Liver (tissue), 8 donors: ENCODE measurements at regions not wholly inside any gene's neighbourhood (a gene's known extent, or its start where the extent isn't known, plus 50 kb on each side); places are given as distances from the start of the nearest gene placed in this dataset.

Experiments
- DNase-seq: peaks from one replicate; pipeline ENCODE4 v3.0.0-alpha.2; 2017; ENCODE audit warnings: low spot score
- H3K27ac ChIP-seq, 2 donors: one replicate each; pipeline ENCODE4 v1.7.0; 2013; ENCODE audit warnings: inconsistent platforms in 2 of 2, low read length in 2 of 2, control low read depth in 1 of 2, low read depth in 1 of 2, mild to moderate bottlenecking in 1 of 2
- H3K27me3 ChIP-seq, 4 donors: one replicate each; pipeline versions ENCODE4 v1.6.1 to v1.7.0; 2013; ENCODE audit warnings: low read length in 3 of 4, inconsistent platforms in 1 of 4, mild to moderate bottlenecking in 1 of 4, moderate library complexity in 1 of 4; ENCODE audit not compliant: control insufficient read depth in 4 of 4, insufficient read depth in 4 of 4
- H3K36me3 ChIP-seq, 4 donors: one replicate each; pipeline versions ENCODE4 v1.6.1 to v1.7.0; 2013; ENCODE audit warnings: low read length in 3 of 4, mild to moderate bottlenecking in 3 of 4, low read depth in 1 of 4, moderate library complexity in 1 of 4; ENCODE audit not compliant: control insufficient read depth in 4 of 4, insufficient read depth in 3 of 4
- H3K4me1 ChIP-seq, 4 donors: one replicate each; pipeline versions ENCODE4 v1.6.1 to v1.7.0; 2013; ENCODE audit warnings: low read length in 3 of 4, mild to moderate bottlenecking in 3 of 4, moderate library complexity in 1 of 4; ENCODE audit not compliant: control insufficient read depth in 4 of 4, insufficient read depth in 4 of 4
- H3K4me3 ChIP-seq, 3 donors: one replicate each; pipeline versions ENCODE4 v1.6.1 to v1.7.0; 2013; ENCODE audit warnings: low read length in 3 of 3, control low read depth in 1 of 3, low read depth in 1 of 3, mild to moderate bottlenecking in 1 of 3
- H3K9ac ChIP-seq, 2 donors: one replicate each; pipeline ENCODE4 v1.7.0; 2013; ENCODE audit warnings: low read length in 2 of 2, mild to moderate bottlenecking in 2 of 2, moderate library complexity in 2 of 2, control low read depth in 1 of 2, low read depth in 1 of 2
- H3K9me3 ChIP-seq, 4 donors: one replicate each; pipeline versions ENCODE4 v1.6.1 to v1.7.0; 2013; ENCODE audit warnings: low read length in 3 of 4; ENCODE audit not compliant: control insufficient read depth in 4 of 4
- ATF3 ChIP-seq: IDR thresholded peaks from 2 replicates; pipeline ENCODE4 v1.6.1; 2016; ENCODE audit warnings: antibody characterized with exemption
- CTCF ChIP-seq: fragments of 150-350 bp; IDR thresholded peaks from 2 replicates; pipeline ENCODE4 v1.5.1; 2017; ENCODE audit warnings: improper control_type of control experiment, low read depth, low read length; ENCODE audit not compliant: missing input control
- EGR1 ChIP-seq, 2 donors: IDR thresholded peaks; 2 replicates each; pipeline ENCODE4 v1.6.1; 2016 to 2018; ENCODE audit warnings: antibody characterized with exemption in 2 of 2, low read depth in 2 of 2
- FOXA1 ChIP-seq: IDR thresholded peaks from 2 replicates; pipeline ENCODE4 v1.6.1; 2016; ENCODE audit warnings: antibody characterized with exemption
- FOXA2 ChIP-seq: IDR thresholded peaks from 2 replicates; pipeline ENCODE4 v1.6.1; 2016; ENCODE audit warnings: antibody characterized with exemption
- GABPA ChIP-seq, 2 donors: IDR thresholded peaks in 1 of 2; conservative IDR thresholded peaks in 1 of 2; 2 replicates each; pipeline ENCODE4 v1.6.1; 2016; ENCODE audit warnings: antibody characterized with exemption in 2 of 2, mild to moderate bottlenecking in 1 of 2, moderate library complexity in 1 of 2
- HNF4A ChIP-seq, 2 donors: conservative IDR thresholded peaks; 2 replicates each; pipeline ENCODE4 v1.6.1; 2016; ENCODE audit warnings: antibody characterized with exemption in 2 of 2, mild to moderate bottlenecking in 2 of 2
- HNF4G ChIP-seq: IDR thresholded peaks from 2 replicates; pipeline ENCODE4 v1.6.1; 2016; ENCODE audit warnings: antibody characterized with exemption
- JUND ChIP-seq, 2 donors: IDR thresholded peaks; 2 replicates each; pipeline ENCODE4 v1.6.1; 2016; ENCODE audit warnings: antibody characterized with exemption in 2 of 2
- MAX ChIP-seq: IDR thresholded peaks from 2 replicates; pipeline ENCODE4 v1.6.1; 2016; ENCODE audit warnings: antibody characterized with exemption
- NR2F2 ChIP-seq: IDR thresholded peaks from 2 replicates; pipeline ENCODE4 v1.6.1; 2016; ENCODE audit warnings: antibody characterized with exemption
- RAD21 ChIP-seq, 2 donors: IDR thresholded peaks; 2 replicates each; pipeline ENCODE4 v1.6.1; 2016; ENCODE audit warnings: antibody characterized with exemption in 2 of 2, mild to moderate bottlenecking in 2 of 2
- REST ChIP-seq: IDR thresholded peaks from 2 replicates; pipeline ENCODE4 v1.6.1; 2016; ENCODE audit warnings: antibody characterized with exemption, mild to moderate bottlenecking
- RXRA ChIP-seq, 2 donors: IDR thresholded peaks; 2 replicates each; pipeline ENCODE4 v1.6.1; 2017 to 2018; ENCODE audit warnings: antibody characterized with exemption in 2 of 2, mild to moderate bottlenecking in 1 of 2
- SP1 ChIP-seq: IDR thresholded peaks from 2 replicates; pipeline ENCODE4 v1.6.1; 2018; ENCODE audit warnings: antibody characterized with exemption, mild to moderate bottlenecking
- TAF1 ChIP-seq: conservative IDR thresholded peaks from 2 replicates; pipeline ENCODE4 v1.6.1; 2016; ENCODE audit warnings: antibody characterized with exemption, mild to moderate bottlenecking
- YY1 ChIP-seq: IDR thresholded peaks from 2 replicates; pipeline ENCODE4 v1.6.1; 2016; ENCODE audit warnings: antibody characterized with exemption, mild to moderate bottlenecking
- ZBTB33 ChIP-seq: IDR thresholded peaks from 2 replicates; pipeline ENCODE4 v1.6.1; 2016; ENCODE audit warnings: antibody characterized with exemption
- WGBS: extraction: QIAGEN DNeasy Blood & Tissue Kit; methylation state at CpG from one replicate; pipeline ENCODE4 v1.1.7; 2013; 5-methylcytosine and 5-hydroxymethylcytosine counted together
- donor health status: healthy.
- donor health status: healthy.
- donor health status: healthy.
- donor health status: healthy.
- donor health status: healthy.

GRCh38 chr11:128069665-128070064, 517.7 kb downstream of the ETS1 start:
- Histone ChIP-seq H3K9me3 (peaks cover 0 to 4% (median 0%) of the 10 kb centered on the region in 4 donors), H3K36me3 (no peaks in the 10 kb centered on the region), H3K4me3 (no peak overlapping the region), H3K27me3 (no peaks in the 10 kb centered on the region), H3K4me1 (no peaks in the 10 kb centered on the region), H3K27ac (no peak overlapping the region), H3K9ac (no peak overlapping the region)
- TF ChIP-seq RAD21 (IDR thresholded peaks at IDR 0.05) (no peak), MAX (no peak)
- no peak for DNase-seq
- 61% methylated on average over 2 of the region's 2 CpGs for WGBS

- WGBS, result 75% methylated on average over 1 of the region's 1 CpG
- Histone ChIP-seq H3K4me1 (no peaks in the 10 kb centered on the region), H3K27ac (no peak overlapping the region), H3K9ac (no peak overlapping the region), H3K27me3 (no peaks in the 10 kb centered on the region), H3K36me3 (no peaks in the 10 kb centered on the region), H3K4me3 (no peak overlapping the region), H3K9me3 (peaks cover 0 to 4% (median 0%) of the 10 kb centered on the region in 4 donors)
- no peak for TF ChIP-seq ATF3
- TF ChIP-seq FOXA1, result no peak
- no peak for TF ChIP-seq RAD21 (IDR thresholded peaks at IDR 0.05)
- TF ChIP-seq REST, result no peak
- TF ChIP-seq RXRA (IDR thresholded peaks at IDR 0.05), result no peak
- TF ChIP-seq NR2F2, result no peak
- TF ChIP-seq ZBTB33, result no peak
- no peak for TF ChIP-seq FOXA2
- no peak for TF ChIP-seq SP1
- TF ChIP-seq HNF4A (conservative IDR thresholded peaks at IDR 0.05), result no peak
- TF ChIP-seq TAF1, result no peak
- no peak for TF ChIP-seq MAX
- no peak for TF ChIP-seq YY1
- no peak for TF ChIP-seq HNF4G
- TF ChIP-seq CTCF, result no peak
- TF ChIP-seq GABPA (IDR thresholded peaks at IDR 0.05 in 1 of 2, conservative IDR thresholded peaks at IDR 0.05 in 1 of 2), result no peak
- no peak for TF ChIP-seq EGR1 (IDR thresholded peaks at IDR 0.05; ENCODE audit: low read depth in 2 of 2)
- TF ChIP-seq JUND (IDR thresholded peaks at IDR 0.05), result no peak
- DNase-seq, result no peak
Observed at GRCh38 chr11:128067780-128068179, 519.6 kb downstream of the ETS1 start.
